ENCODE measurements at regions not wholly inside any gene's neighbourhood (a gene's known extent, or its start where the extent isn't known, plus 50 kb on each side); places are given as distances from the start of the nearest gene placed in this dataset.

DNA sequence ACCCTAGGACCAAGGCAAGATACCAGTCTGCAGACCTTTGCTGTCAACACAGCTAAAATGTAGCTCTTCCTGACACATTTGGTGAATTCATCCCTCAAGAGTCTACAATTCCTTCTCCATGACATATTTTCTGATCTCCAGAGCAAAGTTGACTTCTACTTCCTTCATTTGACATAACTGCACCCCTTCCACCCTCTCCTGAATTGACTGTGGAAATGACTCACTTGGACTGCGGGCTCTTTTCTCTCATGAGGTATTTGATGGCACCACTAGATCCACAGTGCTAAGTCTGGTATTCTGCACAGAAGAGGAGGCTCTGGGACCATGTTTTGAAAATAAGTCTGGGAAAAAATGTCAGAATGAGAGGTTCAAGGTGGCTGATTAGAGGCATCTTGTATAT is 338.4 kb upstream of the TRPC7 start:
- TF ChIP-seq, protein P1, sequence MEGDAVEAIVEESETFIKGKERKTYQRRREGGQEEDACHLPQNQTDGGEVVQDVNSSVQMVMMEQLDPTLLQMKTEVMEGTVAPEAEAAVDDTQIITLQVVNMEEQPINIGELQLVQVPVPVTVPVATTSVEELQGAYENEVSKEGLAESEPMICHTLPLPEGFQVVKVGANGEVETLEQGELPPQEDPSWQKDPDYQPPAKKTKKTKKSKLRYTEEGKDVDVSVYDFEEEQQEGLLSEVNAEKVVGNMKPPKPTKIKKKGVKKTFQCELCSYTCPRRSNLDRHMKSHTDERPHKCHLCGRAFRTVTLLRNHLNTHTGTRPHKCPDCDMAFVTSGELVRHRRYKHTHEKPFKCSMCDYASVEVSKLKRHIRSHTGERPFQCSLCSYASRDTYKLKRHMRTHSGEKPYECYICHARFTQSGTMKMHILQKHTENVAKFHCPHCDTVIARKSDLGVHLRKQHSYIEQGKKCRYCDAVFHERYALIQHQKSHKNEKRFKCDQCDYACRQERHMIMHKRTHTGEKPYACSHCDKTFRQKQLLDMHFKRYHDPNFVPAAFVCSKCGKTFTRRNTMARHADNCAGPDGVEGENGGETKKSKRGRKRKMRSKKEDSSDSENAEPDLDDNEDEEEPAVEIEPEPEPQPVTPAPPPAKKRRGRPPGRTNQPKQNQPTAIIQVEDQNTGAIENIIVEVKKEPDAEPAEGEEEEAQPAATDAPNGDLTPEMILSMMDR (IDR thresholded peaks at IDR 0.05) = no peak
- TF ChIP-seq POLR2AphosphoS5 (IDR thresholded peaks at IDR 0.05) (no peak), POLR2A (IDR thresholded peaks at IDR 0.05) (no peak)
